ENCODE measurements at regions not wholly inside any gene's neighbourhood (a gene's known extent, or its start where the extent isn't known, plus 50 kb on each side); places are given as distances from the start of the nearest gene placed in this dataset.

DNA sequence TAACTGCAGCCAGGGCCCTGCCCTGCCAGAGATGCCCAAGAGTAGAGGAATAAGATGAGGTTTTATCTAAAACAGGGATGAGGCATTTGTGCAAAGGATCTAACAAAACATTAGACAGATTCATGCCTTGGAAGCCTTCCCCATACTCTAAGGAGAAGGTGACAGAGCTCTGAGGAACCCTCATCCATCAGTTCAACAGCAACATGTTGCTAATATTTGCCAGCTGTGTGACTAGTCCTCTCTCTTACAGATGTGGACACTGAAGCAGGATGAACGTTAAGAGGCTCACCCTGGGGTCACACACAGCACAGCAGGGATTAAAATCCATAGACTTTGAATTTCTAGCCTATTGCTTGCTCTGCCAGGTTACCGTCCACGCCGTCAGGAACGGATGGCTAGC lies 99.0 kb downstream of the ZBTB18 start:
- POLR2A ChIA-PET = no interaction called here
- Histone ChIP-seq H3K4me1 (ENCODE audit: control insufficient read depth, insufficient read depth, low read length) (no peaks in the 10 kb centered on the region), H3K9me3 (ENCODE audit: control insufficient read depth, insufficient read depth, low read depth, low read length) (no peaks in the 10 kb centered on the region), H3K4me3 (ENCODE audit: low read depth in 2 of 2, low read length in 2 of 2) (no peak overlapping the region), H3K36me3 (ENCODE audit: control insufficient read depth, insufficient read depth, low read length) (no peaks in the 10 kb centered on the region), H3K27ac (ENCODE audit: low read length) (no peak overlapping the region), H3K27me3 (ENCODE audit: control insufficient read depth, insufficient read depth, low read length) (no peaks in the 10 kb centered on the region)
- ATAC-seq = no peak
- no peak for DNase-seq (ENCODE audit: low read depth, low spot score)
- in situ Hi-C loops (cut with HindIII; ENCODE audit: low pct_unique_long_range_greater_than_20kb, low sequenced_read_pairs) = no loop called here
- TF ChIP-seq SIN3A (IDR thresholded peaks at IDR 0.05; ENCODE audit: borderline replicate concordance, insufficient read depth, low read depth, low read length) (no peak), TCF7L2 (IDR thresholded peaks at IDR 0.05; ENCODE audit: low read depth, low read length) (no peak), POLR2AphosphoS5 (IDR thresholded peaks at IDR 0.05; ENCODE audit: low read depth, low read length) (no peak)
- TF ChIP-seq, protein P1, sequence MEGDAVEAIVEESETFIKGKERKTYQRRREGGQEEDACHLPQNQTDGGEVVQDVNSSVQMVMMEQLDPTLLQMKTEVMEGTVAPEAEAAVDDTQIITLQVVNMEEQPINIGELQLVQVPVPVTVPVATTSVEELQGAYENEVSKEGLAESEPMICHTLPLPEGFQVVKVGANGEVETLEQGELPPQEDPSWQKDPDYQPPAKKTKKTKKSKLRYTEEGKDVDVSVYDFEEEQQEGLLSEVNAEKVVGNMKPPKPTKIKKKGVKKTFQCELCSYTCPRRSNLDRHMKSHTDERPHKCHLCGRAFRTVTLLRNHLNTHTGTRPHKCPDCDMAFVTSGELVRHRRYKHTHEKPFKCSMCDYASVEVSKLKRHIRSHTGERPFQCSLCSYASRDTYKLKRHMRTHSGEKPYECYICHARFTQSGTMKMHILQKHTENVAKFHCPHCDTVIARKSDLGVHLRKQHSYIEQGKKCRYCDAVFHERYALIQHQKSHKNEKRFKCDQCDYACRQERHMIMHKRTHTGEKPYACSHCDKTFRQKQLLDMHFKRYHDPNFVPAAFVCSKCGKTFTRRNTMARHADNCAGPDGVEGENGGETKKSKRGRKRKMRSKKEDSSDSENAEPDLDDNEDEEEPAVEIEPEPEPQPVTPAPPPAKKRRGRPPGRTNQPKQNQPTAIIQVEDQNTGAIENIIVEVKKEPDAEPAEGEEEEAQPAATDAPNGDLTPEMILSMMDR (IDR thresholded peaks at IDR 0.05) = no peak
- TF ChIP-seq, protein P2, sequence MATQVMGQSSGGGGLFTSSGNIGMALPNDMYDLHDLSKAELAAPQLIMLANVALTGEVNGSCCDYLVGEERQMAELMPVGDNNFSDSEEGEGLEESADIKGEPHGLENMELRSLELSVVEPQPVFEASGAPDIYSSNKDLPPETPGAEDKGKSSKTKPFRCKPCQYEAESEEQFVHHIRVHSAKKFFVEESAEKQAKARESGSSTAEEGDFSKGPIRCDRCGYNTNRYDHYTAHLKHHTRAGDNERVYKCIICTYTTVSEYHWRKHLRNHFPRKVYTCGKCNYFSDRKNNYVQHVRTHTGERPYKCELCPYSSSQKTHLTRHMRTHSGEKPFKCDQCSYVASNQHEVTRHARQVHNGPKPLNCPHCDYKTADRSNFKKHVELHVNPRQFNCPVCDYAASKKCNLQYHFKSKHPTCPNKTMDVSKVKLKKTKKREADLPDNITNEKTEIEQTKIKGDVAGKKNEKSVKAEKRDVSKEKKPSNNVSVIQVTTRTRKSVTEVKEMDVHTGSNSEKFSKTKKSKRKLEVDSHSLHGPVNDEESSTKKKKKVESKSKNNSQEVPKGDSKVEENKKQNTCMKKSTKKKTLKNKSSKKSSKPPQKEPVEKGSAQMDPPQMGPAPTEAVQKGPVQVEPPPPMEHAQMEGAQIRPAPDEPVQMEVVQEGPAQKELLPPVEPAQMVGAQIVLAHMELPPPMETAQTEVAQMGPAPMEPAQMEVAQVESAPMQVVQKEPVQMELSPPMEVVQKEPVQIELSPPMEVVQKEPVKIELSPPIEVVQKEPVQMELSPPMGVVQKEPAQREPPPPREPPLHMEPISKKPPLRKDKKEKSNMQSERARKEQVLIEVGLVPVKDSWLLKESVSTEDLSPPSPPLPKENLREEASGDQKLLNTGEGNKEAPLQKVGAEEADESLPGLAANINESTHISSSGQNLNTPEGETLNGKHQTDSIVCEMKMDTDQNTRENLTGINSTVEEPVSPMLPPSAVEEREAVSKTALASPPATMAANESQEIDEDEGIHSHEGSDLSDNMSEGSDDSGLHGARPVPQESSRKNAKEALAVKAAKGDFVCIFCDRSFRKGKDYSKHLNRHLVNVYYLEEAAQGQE (IDR thresholded peaks at IDR 0.05; ENCODE audit: insufficient read depth in 1 of 2, low read depth in 2 of 2, low read length in 1 of 2) = no peak
- intact Hi-C loops (cut with micrococcal nuclease; ENCODE audit: unreplicated experiment) = no loop called here
- CTCF ChIA-PET = no interaction called here
- BruUV-seq (replicated peaks) = no TSS peak

DNA sequence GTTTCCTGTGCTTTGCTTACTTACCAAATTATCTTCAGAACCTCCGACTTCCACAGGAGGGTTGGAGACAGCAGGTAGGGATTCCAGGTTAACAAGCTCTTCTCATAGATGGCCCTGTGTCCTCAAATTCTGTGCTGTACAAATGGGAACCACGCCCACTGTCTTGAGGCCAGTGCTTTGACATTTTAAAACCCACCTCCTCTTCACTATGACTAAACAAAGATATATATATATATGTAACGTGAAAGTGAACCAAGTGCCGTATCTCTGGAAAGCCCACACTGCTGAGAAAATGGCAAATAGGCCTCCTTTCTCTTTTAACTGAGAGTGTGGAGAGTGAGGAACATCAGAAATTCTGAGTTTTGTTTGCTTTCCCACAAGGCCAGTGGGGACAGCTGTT lies 99.6 kb downstream of the ZBTB18 start:
- no peak overlapping the region for H3K4me3 ChIP-seq (ENCODE audit: low read depth in 2 of 2, low read length in 2 of 2)
- in situ Hi-C loops (cut with HindIII; ENCODE audit: low pct_unique_long_range_greater_than_20kb, low sequenced_read_pairs) = no loop called here
- no peak for TF ChIP-seq TCF7L2 (IDR thresholded peaks at IDR 0.05; ENCODE audit: low read depth, low read length)
- no peak for TF ChIP-seq POLR2AphosphoS5 (IDR thresholded peaks at IDR 0.05; ENCODE audit: low read depth, low read length)
- no peak for TF ChIP-seq SIN3A (IDR thresholded peaks at IDR 0.05; ENCODE audit: borderline replicate concordance, insufficient read depth, low read depth, low read length)
- TF ChIP-seq, protein P2 (IDR thresholded peaks at IDR 0.05; ENCODE audit: insufficient read depth in 1 of 2, low read depth in 2 of 2, low read length in 1 of 2) = no peak
- TF ChIP-seq, protein P1 (IDR thresholded peaks at IDR 0.05) = no peak
- DNase-seq (ENCODE audit: low read depth, low spot score) (no peak), ATAC-seq (no peak)
- BruUV-seq (replicated peaks) = no TSS peak
- H3K9me3 ChIP-seq (ENCODE audit: control insufficient read depth, insufficient read depth, low read depth, low read length) = no peaks in the 10 kb centered on the region
- intact Hi-C loops (cut with micrococcal nuclease; ENCODE audit: unreplicated experiment) = no loop called here
- H3K36me3 ChIP-seq (ENCODE audit: control insufficient read depth, insufficient read depth, low read length) = no peaks in the 10 kb centered on the region
- POLR2A ChIA-PET = no interaction called here
- H3K4me1 ChIP-seq (ENCODE audit: control insufficient read depth, insufficient read depth, low read length) = no peaks in the 10 kb centered on the region
- H3K27ac ChIP-seq (ENCODE audit: low read length) = no peak overlapping the region
- H3K27me3 ChIP-seq (ENCODE audit: control insufficient read depth, insufficient read depth, low read length) = no peaks in the 10 kb centered on the region
- CTCF ChIA-PET = no interaction called here

Data from Panc1 (cell line).